Endothelial cell of umbilical vein (primary cell): ENCODE measurements at regions not wholly inside any gene's neighbourhood (a gene's known extent, or its start where the extent isn't known, plus 50 kb on each side); places are given as distances from the start of the nearest gene placed in this dataset.
"Not testable (repeated sequence)": the region's sequence is repeated elsewhere in the genome, so short reads cannot be mapped to it uniquely, and the experiment has no call there.

Experiments
- BruUV-seq: library from RNA; stranded (reverse); fragments of 400-500 nt; replicated peaks from 2 replicates; lab custom pipeline; 2021; lab: Mats Ljungman, UMichigan
- CTCF ChIA-PET: fragments of 300-600, 350-600 bp; sonication (Branson Sonifier 250); formaldehyde crosslinking; loops from one replicate; lab custom pipeline; 2021; ENCODE audit warnings: antibody characterized with exemption, inconsistent platforms; lab: Charles Lee
- POLR2A ChIA-PET: fragments of 300-600, 350-600 bp; sonication (Branson Sonifier 250); formaldehyde crosslinking; loops from one replicate; lab custom pipeline; 2021; ENCODE audit warnings: antibody characterized with exemption, inconsistent platforms; lab: Charles Lee
- DNase-seq: peaks from one replicate; pipeline ENCODE4 v3.0.0-alpha.2; 2011; ENCODE audit warnings: low read depth, low spot score
- FAIRE-seq: peaks from 2 replicates; lab custom pipeline; 2011; peaks lifted over from hg19 to GRCh38; lab: Jason Lieb, UNC
- H2AFZ ChIP-seq: 2 replicates; pipeline ENCODE4 v1.6.0; 2012; ENCODE audit warnings: low read depth, low read length, control low read depth, inconsistent platforms
- H3K27ac ChIP-seq: 2 replicates; pipeline ENCODE4 v1.5.1; 2011; ENCODE audit warnings: low read depth, mild to moderate bottlenecking, control low read depth, low read length, moderate library complexity; ENCODE audit not compliant: insufficient read depth
- H3K27me3 ChIP-seq, 2 experiments: 2 replicates each; pipeline versions ENCODE4 v1.6.0 to v1.6.1; 2011; ENCODE audit warnings: low read length in 2 of 2, mixed read lengths in 1 of 2; ENCODE audit not compliant: control insufficient read depth in 2 of 2, insufficient read depth in 2 of 2
- H3K36me3 ChIP-seq, 2 experiments: 2 replicates in 1 of 2; 3 replicates in 1 of 2; pipeline ENCODE4 v1.5.1; 2011; ENCODE audit warnings: low read length in 2 of 2, mild to moderate bottlenecking in 1 of 2, moderate library complexity in 1 of 2; ENCODE audit not compliant: control insufficient read depth in 2 of 2, insufficient read depth in 2 of 2; ENCODE audit errors: extremely low read depth in 1 of 2
- H3K4me1 ChIP-seq: 3 replicates; pipeline ENCODE4 v1.5.1; 2011; ENCODE audit warnings: mild to moderate bottlenecking, low read length; ENCODE audit not compliant: control insufficient read depth, insufficient read depth; ENCODE audit errors: extremely low read depth
- H3K4me2 ChIP-seq: 2 replicates; pipeline ENCODE4 v1.6.1; 2011; ENCODE audit warnings: low read length, control low read depth, mixed read lengths; ENCODE audit not compliant: insufficient read depth
- H3K4me3 ChIP-seq, 3 experiments: fragments of 200-600 bp in 1 of 3; sonication (generic), shearing (Covaris generic) in 1 of 3; replicated peaks in 1 of 3; 2 replicates each; pipeline ENCODE4 v1.5.1; 2011 to 2016; ENCODE audit warnings: control low read depth in 3 of 3, low read length in 3 of 3, mild to moderate bottlenecking in 2 of 3, inconsistent platforms in 1 of 3, low read depth in 1 of 3, moderate library complexity in 1 of 3; ENCODE audit not compliant: insufficient read depth in 1 of 3
- H3K79me2 ChIP-seq: 2 replicates; pipeline ENCODE4 v1.6.0; 2012; ENCODE audit warnings: low read length, inconsistent platforms; ENCODE audit not compliant: control insufficient read depth, insufficient read depth
- H3K9ac ChIP-seq: replicated peaks from 2 replicates; pipeline ENCODE3; 2011; ENCODE audit warnings: low read length, control low read depth; ENCODE audit not compliant: insufficient read depth; ENCODE audit errors: extremely low read depth
- H3K9me1 ChIP-seq: replicated peaks from 3 replicates; pipeline ENCODE4 v1.6.0; 2011; ENCODE audit warnings: mild to moderate bottlenecking, low read length; ENCODE audit not compliant: control insufficient read depth, insufficient read depth; ENCODE audit errors: extremely low read depth
- H3K9me3 ChIP-seq: replicated peaks from 2 replicates; pipeline ENCODE4 v1.5.1; 2012; ENCODE audit warnings: low read length, inconsistent platforms; ENCODE audit not compliant: control insufficient read depth, insufficient read depth
- H4K20me1 ChIP-seq: replicated peaks from 2 replicates; pipeline ENCODE3; 2011; ENCODE audit warnings: mild to moderate bottlenecking, low read length; ENCODE audit not compliant: control insufficient read depth, insufficient read depth; ENCODE audit errors: extremely low read depth
- dilution Hi-C: fragments of 300-500 bp; cut with MboI; formaldehyde crosslinking; loops from one replicate; pipeline ENCODE4 v1.15.0; 2019; ENCODE audit warnings: low sequenced_read_pairs; ENCODE audit not compliant: extremely low pct_ligation_motif_present
- intact Hi-C: fragments of 100-400 bp; cut with micrococcal nuclease; formaldehyde crosslinking; loops from one replicate; pipeline ENCODE4 v1.10.0; 2022

- H2AFZ ChIP-seq, H4K20me1 ChIP-seq, BruUV-seq, H3K9ac ChIP-seq, H3K4me1 ChIP-seq, dilution Hi-C loops, H3K27ac ChIP-seq, H3K4me2 ChIP-seq, DNase-seq, intact Hi-C loops, H3K27me3 ChIP-seq, POLR2A ChIA-PET, H3K79me2 ChIP-seq, H3K9me3 ChIP-seq, FAIRE-seq, H3K4me3 ChIP-seq, CTCF ChIA-PET, H3K36me3 ChIP-seq, H3K9me1 ChIP-seq: not testable (repeated sequence)
These were observed 167.1 kb upstream of the LRRC61 start for GRCh38 chr7:150156015-150156414.

GRCh38 chr7:150158696-150159095, 164.5 kb upstream of the LRRC61 start:
- FAIRE-seq, BruUV-seq, DNase-seq, H3K36me3 ChIP-seq, H3K79me2 ChIP-seq, H3K4me1 ChIP-seq, H3K9ac ChIP-seq, H3K9me1 ChIP-seq, POLR2A ChIA-PET, H2AFZ ChIP-seq, CTCF ChIA-PET, H3K27me3 ChIP-seq, intact Hi-C loops, H3K9me3 ChIP-seq, H4K20me1 ChIP-seq, H3K4me3 ChIP-seq, H3K27ac ChIP-seq, H3K4me2 ChIP-seq, dilution Hi-C loops: not testable (repeated sequence)

GRCh38 chr7:150169515-150169914, 153.6 kb upstream of the LRRC61 start:
- H3K9ac ChIP-seq, H3K9me1 ChIP-seq, BruUV-seq, DNase-seq, H4K20me1 ChIP-seq, H3K27ac ChIP-seq, H3K4me2 ChIP-seq, intact Hi-C loops, H3K79me2 ChIP-seq, H2AFZ ChIP-seq, H3K36me3 ChIP-seq, H3K27me3 ChIP-seq, H3K9me3 ChIP-seq, dilution Hi-C loops, POLR2A ChIA-PET, FAIRE-seq, H3K4me3 ChIP-seq, H3K4me1 ChIP-seq: not testable (repeated sequence)
- CTCF ChIA-PET: interaction anchor here (0.6 kb wide), 1 partner anchor 25 kb away, joined by 3 read pairs; no protein-coding TSS in a partner anchor

GRCh38 chr7:150169943-150170490, 153.1 kb upstream of the LRRC61 start:
- BruUV-seq, H3K4me3 ChIP-seq, H3K9me1 ChIP-seq, H3K79me2 ChIP-seq, H3K36me3 ChIP-seq, H3K27me3 ChIP-seq, H3K9ac ChIP-seq, H3K27ac ChIP-seq, H2AFZ ChIP-seq, H4K20me1 ChIP-seq, POLR2A ChIA-PET, DNase-seq, H3K4me1 ChIP-seq, H3K4me2 ChIP-seq, dilution Hi-C loops, intact Hi-C loops, H3K9me3 ChIP-seq, FAIRE-seq: not testable (repeated sequence)
- CTCF ChIA-PET: interaction anchor here (0.6 kb wide), 1 partner anchor 25 kb away, joined by 3 read pairs; no protein-coding TSS in a partner anchor
